ENCODE measurements at regions not wholly inside any gene's neighbourhood (a gene's known extent, or its start where the extent isn't known, plus 50 kb on each side); places are given as distances from the start of the nearest gene placed in this dataset.

DNA sequence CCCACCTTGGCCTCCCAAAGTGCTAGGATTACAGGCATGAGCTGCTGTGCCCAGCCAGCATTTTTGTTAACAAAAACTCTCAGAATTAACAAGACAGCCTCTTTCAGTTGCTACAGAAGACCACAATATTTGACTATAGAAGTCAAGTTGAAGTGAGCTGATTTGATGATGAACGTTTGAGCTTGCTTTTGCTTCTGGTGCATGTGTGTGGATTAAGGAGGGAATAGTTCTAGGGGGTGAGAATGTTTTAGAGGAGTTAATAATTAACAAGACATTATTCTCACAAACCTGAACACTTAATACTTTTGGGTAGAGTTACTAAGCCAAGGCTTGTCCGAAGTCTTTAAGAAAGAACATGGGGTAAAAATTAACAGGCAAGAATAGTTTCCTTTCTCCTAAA, 191.6 kb downstream of the TENT4A start:
- DNase-seq (ENCODE audit: low spot score), result no peak
- TF ChIP-seq, protein P1, sequence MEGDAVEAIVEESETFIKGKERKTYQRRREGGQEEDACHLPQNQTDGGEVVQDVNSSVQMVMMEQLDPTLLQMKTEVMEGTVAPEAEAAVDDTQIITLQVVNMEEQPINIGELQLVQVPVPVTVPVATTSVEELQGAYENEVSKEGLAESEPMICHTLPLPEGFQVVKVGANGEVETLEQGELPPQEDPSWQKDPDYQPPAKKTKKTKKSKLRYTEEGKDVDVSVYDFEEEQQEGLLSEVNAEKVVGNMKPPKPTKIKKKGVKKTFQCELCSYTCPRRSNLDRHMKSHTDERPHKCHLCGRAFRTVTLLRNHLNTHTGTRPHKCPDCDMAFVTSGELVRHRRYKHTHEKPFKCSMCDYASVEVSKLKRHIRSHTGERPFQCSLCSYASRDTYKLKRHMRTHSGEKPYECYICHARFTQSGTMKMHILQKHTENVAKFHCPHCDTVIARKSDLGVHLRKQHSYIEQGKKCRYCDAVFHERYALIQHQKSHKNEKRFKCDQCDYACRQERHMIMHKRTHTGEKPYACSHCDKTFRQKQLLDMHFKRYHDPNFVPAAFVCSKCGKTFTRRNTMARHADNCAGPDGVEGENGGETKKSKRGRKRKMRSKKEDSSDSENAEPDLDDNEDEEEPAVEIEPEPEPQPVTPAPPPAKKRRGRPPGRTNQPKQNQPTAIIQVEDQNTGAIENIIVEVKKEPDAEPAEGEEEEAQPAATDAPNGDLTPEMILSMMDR (IDR thresholded peaks at IDR 0.05; ENCODE audit: borderline replicate concordance, control extremely low read depth, extremely low read depth, insufficient read depth, missing control alignments), result no peak
- in situ Hi-C loops (cut with MboI; ENCODE audit: low sequenced_read_pairs, unreplicated experiment), result no loop called here

DNA sequence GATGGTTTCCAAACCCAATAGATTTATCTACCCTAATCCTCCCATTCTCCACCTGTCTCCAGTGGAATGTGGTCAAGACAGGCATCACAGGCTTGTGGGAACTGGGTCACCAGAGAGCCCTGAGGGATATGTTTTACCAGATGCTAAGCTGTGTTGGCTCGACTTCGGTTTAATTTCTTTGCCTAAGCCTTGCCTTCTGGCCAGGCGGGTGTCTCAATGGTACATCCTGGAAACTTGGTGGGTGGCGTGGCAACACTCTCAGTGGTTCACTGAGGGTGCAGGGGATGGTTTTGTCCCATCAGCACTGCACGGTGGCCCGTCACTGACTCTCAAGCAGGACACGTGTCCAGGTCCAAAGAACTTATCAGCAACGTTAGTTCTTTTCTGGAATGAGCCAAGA, 192.2 kb downstream of the TENT4A start:
- DNase-seq (ENCODE audit: low spot score), result no peak
- TF ChIP-seq, protein P1 (IDR thresholded peaks at IDR 0.05; ENCODE audit: borderline replicate concordance, control extremely low read depth, extremely low read depth, insufficient read depth, missing control alignments), result no peak
- in situ Hi-C loops (cut with MboI; ENCODE audit: low sequenced_read_pairs, unreplicated experiment), result no loop called here

DNA sequence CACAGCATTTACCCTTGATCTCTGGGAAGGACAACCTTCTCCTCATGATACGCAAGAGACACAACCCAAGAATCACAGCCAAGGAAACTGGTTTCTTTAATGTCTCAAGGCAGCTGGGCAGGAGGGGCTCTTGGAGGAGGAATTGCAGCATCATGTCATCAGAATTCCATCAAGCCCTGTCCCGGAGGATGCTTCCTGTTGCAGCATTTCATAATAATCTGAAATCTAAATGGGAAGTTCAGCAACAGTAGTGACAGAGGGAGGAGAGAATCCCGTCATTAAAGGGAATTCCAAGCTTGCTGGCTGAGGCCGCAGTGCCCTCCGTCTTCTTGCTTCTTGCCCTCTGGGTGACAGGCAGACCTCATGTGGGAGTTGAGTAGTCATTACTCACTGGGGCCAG, 192.7 kb downstream of the TENT4A start:
- in situ Hi-C loops (cut with MboI; ENCODE audit: low sequenced_read_pairs, unreplicated experiment), result no loop called here
- no peak for DNase-seq (ENCODE audit: low spot score)
- TF ChIP-seq, protein P1 (IDR thresholded peaks at IDR 0.05; ENCODE audit: borderline replicate concordance, control extremely low read depth, extremely low read depth, insufficient read depth, missing control alignments), result no peak

GRCh38 chr5:6907320-6907918, 194.2 kb downstream of the TENT4A start:
- DNase-seq (ENCODE audit: low spot score), result no peak
- in situ Hi-C loops (cut with MboI; ENCODE audit: low sequenced_read_pairs, unreplicated experiment), result no loop called here
- TF ChIP-seq, protein P1 (IDR thresholded peaks at IDR 0.05; ENCODE audit: borderline replicate concordance, control extremely low read depth, extremely low read depth, insufficient read depth, missing control alignments), result no peak

GRCh38 chr5:6909901-6910300, 196.7 kb downstream of the TENT4A start:
- TF ChIP-seq, protein P1 (IDR thresholded peaks at IDR 0.05; ENCODE audit: borderline replicate concordance, control extremely low read depth, extremely low read depth, insufficient read depth, missing control alignments), result no peak
- no peak for DNase-seq (ENCODE audit: low spot score)
- in situ Hi-C loops (cut with MboI; ENCODE audit: low sequenced_read_pairs, unreplicated experiment), result no loop called here

GRCh38 chr5:6910950-6911349, 197.7 kb downstream of the TENT4A start:
- TF ChIP-seq, protein P1 (IDR thresholded peaks at IDR 0.05; ENCODE audit: borderline replicate concordance, control extremely low read depth, extremely low read depth, insufficient read depth, missing control alignments), result no peak
- DNase-seq (ENCODE audit: low spot score), result no peak
- in situ Hi-C loops (cut with MboI; ENCODE audit: low sequenced_read_pairs, unreplicated experiment), result no loop called here

Measured in GM13976 (cell line).